Body of pancreas (tissue), 4 donors: ENCODE measurements at regions not wholly inside any gene's neighbourhood (a gene's known extent, or its start where the extent isn't known, plus 50 kb on each side); places are given as distances from the start of the nearest gene placed in this dataset.

ENCODE experiments used
- POLR2A ChIP-seq, 3 donors: fragments of 450-650 bp; IDR thresholded peaks; one replicate each; pipeline ENCODE4 v1.6.1; 2016; ENCODE audit warnings: antibody characterized with exemption in 3 of 3, mild to moderate bottlenecking in 2 of 3
- TF ChIP-seq, protein P1 (sequence below), 7 experiments: fragments of 450-650 bp in 4 of 7; fragments of 200-600 bp in 3 of 7; sonication (generic) in 3 of 7; IDR thresholded peaks; one replicate each; pipeline ENCODE4 v1.5.1; 2016 to 2019; ENCODE audit warnings: antibody characterized with exemption in 7 of 7

DNA sequence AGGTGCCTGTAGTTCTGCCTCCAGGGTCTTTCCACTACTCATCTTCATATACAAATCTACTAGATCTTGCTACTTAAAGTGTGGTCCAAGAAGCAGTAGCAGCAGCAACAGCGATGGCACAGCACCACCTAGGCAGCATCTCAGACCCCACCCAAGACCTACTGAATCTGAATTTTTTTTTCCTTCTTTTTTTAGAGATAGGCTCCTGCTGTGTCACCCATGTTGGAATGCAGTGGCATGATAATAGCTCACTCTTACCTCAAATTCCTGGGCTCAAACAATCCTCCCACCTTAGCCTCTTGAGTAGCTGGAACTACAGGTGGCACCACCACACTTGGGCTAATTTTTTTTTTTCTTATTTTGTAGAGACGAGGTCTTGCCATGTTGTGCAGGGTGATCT, 346.7 kb upstream of the TGFBR2 start:
- TF ChIP-seq, protein P1, sequence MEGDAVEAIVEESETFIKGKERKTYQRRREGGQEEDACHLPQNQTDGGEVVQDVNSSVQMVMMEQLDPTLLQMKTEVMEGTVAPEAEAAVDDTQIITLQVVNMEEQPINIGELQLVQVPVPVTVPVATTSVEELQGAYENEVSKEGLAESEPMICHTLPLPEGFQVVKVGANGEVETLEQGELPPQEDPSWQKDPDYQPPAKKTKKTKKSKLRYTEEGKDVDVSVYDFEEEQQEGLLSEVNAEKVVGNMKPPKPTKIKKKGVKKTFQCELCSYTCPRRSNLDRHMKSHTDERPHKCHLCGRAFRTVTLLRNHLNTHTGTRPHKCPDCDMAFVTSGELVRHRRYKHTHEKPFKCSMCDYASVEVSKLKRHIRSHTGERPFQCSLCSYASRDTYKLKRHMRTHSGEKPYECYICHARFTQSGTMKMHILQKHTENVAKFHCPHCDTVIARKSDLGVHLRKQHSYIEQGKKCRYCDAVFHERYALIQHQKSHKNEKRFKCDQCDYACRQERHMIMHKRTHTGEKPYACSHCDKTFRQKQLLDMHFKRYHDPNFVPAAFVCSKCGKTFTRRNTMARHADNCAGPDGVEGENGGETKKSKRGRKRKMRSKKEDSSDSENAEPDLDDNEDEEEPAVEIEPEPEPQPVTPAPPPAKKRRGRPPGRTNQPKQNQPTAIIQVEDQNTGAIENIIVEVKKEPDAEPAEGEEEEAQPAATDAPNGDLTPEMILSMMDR (IDR thresholded peaks at IDR 0.05) = no peak
- TF ChIP-seq POLR2A (IDR thresholded peaks at IDR 0.05) = no peak
